ENCODE measurements at regions not wholly inside any gene's neighbourhood (a gene's known extent, or its start where the extent isn't known, plus 50 kb on each side); places are given as distances from the start of the nearest gene placed in this dataset.

DNA sequence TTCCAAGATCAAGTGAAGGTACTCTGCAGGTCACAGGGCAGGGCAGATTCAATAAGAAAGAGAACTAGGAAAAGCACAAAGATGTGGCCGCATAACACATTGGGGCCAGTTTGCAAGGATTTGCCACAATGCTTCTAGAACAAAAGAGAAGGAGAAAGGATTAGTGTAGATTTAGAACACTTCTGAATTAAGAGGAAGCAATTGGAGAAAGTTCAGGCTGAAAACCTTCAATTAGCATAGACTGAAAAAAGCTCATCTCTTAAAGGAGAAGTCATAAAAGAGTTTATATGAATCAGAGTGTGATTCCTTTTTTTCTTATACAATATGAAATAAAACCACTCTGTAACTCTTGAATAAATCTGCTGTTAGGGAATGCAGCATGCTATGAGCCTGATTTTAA, 215.6 kb upstream of the FAT1 start:
- H3K9me3 Mint-ChIP-seq: peaks cover 0 to 21% (median 5%) of the 10 kb centered on the region in 9 donors
- POLR2A ChIA-PET: no interaction called here
- no peaks in the 10 kb centered on the region for H3K4me1 Mint-ChIP-seq
- H3K4me3 Mint-ChIP-seq: no peak overlapping the region
- no peak overlapping the region for H3K27ac Mint-ChIP-seq
- DNase-seq (no peak), ATAC-seq (no peak)
- no peaks in the 10 kb centered on the region for H3K27me3 Mint-ChIP-seq
- no peaks in the 10 kb centered on the region for H3K36me3 Mint-ChIP-seq

DNA sequence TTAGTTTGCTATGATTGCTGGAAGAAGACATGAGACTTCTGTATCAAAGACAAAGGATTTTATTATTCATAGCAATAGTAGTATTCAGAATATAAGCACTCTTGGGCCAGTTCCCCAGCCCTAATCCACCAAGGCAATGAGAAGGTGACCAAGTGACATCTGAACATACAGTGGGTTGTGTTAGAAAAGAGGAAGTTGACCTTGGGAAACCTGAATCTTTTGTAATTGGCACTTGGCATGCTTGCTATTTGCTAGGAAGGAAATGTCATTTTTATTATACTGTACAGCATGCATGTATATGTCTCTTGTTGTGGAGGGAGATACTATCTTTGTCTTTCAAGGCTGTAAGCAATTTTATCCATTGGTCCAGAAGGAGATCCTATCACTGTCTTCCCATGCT, 216.1 kb upstream of the FAT1 start:
- H3K4me1 Mint-ChIP-seq: no peaks in the 10 kb centered on the region
- no peak overlapping the region for H3K4me3 Mint-ChIP-seq
- POLR2A ChIA-PET: no interaction called here
- no peak for DNase-seq
- no peak overlapping the region for H3K27ac Mint-ChIP-seq
- H3K9me3 Mint-ChIP-seq: peaks cover 2 to 21% (median 5%) of the 10 kb centered on the region in 9 donors
- H3K36me3 Mint-ChIP-seq: no peaks in the 10 kb centered on the region
- ATAC-seq: no peak
- H3K27me3 Mint-ChIP-seq: no peaks in the 10 kb centered on the region

DNA sequence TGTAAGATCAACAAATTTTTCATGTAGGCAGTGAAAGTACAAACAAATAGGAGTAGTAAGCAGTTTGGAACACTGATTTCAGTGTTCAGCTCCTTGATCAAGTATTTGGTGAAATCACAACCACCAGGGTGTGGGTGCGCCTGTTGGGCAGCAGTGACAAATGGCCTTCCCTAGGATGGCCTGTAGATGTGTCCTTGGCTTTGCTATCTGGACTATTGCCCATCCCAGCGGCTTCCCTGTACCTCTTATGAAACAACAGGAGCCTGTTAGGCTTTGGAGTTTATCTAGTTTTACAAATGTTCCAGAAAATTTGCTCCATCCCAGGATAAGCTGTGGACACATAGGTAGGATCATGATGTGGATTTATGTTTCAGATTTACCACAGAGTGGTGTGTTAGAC, 216.8 kb upstream of the FAT1 start:
- DNase-seq (no peak), ATAC-seq (no peak)
- H3K36me3 Mint-ChIP-seq: no peaks in the 10 kb centered on the region
- no peak overlapping the region for H3K27ac Mint-ChIP-seq
- H3K27me3 Mint-ChIP-seq: no peaks in the 10 kb centered on the region
- no peak overlapping the region for H3K4me3 Mint-ChIP-seq
- peaks cover 2 to 21% (median 5%) of the 10 kb centered on the region in 9 donors for H3K9me3 Mint-ChIP-seq
- no peaks in the 10 kb centered on the region for H3K4me1 Mint-ChIP-seq
- POLR2A ChIA-PET: no interaction called here

DNA sequence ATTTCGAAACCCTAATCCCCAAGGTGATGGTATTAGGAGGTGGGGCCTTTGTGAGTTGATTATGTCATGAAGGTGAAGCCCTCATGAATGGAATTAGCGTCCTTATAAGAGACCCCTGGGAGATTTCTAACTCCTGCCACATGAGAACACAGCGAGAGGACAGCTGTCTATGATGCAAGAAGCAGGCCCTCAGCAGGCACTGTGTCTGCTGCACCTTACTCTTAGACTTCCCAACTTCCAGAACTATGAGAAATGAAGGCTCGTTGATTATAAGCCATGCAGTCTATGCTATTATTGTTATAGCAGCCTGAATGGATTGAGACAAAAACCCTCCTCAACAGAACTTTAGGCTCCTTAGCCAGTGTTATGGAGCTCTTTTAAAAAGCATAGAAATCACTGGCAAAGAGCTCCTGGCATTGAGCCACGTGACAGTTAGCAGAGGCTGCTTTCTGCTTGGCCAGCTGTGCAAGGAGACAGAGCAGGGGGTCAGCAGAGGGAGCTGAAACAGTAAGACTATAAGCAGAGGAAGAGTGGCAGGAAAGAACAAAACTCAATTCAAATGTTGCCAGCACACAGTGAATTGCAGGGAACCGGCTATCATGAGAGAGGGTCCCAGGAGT, 219.2 kb upstream of the FAT1 start:
- Mint-ChIP-seq H3K27me3 (no peaks in the 10 kb centered on the region), H3K27ac (no peak overlapping the region), H3K36me3 (no peaks in the 10 kb centered on the region), H3K4me1 (no peaks in the 10 kb centered on the region), H3K4me3 (no peak overlapping the region), H3K9me3 (peaks cover 0 to 15% (median 9%) of the 10 kb centered on the region in 9 donors)
- POLR2A ChIA-PET: no interaction called here
- ATAC-seq (no peak), DNase-seq (no peak)

DNA sequence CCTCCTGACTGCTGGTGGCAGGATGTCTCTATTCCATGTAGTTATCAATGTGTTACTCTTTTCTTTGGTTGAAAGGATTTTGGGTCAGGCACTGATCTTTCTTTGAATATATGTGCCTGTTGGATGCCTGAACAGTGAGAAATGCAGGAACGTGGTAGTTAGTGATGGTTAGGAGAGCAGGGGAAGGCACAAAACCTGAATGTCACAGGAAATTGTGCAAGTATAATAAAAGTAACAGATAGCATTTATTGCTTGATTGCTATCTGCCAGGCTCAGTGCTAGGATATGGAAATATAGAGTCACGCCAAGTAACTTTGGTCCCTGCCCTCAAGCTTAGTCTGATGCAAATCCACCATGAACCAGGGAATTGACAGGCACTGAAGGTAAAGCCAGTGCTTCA, 219.8 kb upstream of the FAT1 start:
- POLR2A ChIA-PET: no interaction called here
- Mint-ChIP-seq H3K27me3 (no peaks in the 10 kb centered on the region), H3K4me1 (no peaks in the 10 kb centered on the region), H3K36me3 (no peaks in the 10 kb centered on the region), H3K27ac (no peak overlapping the region), H3K4me3 (no peak overlapping the region), H3K9me3 (peaks cover 0 to 15% (median 9%) of the 10 kb centered on the region in 9 donors)
- DNase-seq: no peak
- ATAC-seq: no peak

DNA sequence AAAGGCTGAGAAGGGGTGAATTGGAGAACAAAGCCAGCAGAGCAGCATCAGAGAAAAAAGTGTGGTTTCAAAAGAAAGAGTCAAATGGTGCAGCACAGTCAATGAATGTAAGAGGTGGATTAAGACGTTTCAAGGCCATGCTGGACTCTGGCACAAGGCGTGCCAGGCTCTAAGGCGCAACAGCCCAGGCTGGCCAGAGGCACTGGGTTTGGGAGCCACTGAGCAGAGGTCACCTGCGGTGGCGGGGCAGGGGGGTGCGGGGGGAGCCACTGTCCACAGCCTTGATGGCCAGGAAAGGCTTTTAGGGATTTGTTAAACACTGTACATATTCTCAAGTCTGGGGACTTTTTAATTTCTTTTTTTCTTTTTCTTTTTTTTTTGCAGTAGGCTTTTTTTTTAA, 222.5 kb upstream of the FAT1 start:
- Mint-ChIP-seq H3K36me3 (no peaks in the 10 kb centered on the region), H3K9me3 (peaks cover 0 to 15% (median 5%) of the 10 kb centered on the region in 9 donors)

GRCh38 chr4:186946682-186947294, 223.1 kb upstream of the FAT1 start:
- no peak for ATAC-seq
- Mint-ChIP-seq H3K36me3 (no peaks in the 10 kb centered on the region), H3K27me3 (no peaks in the 10 kb centered on the region), H3K27ac (no peak overlapping the region), H3K4me3 (no peak overlapping the region), H3K4me1 (no peaks in the 10 kb centered on the region), H3K9me3 (peaks cover 0 to 15% (median 5%) of the 10 kb centered on the region in 9 donors)
- POLR2A ChIA-PET: no interaction called here
- DNase-seq: no peak

More for the DNA sequence above, 222.5 kb upstream of the FAT1 start:
- no peak for DNase-seq
- Mint-ChIP-seq H3K4me3 (no peak overlapping the region), H3K27ac (no peak overlapping the region), H3K4me1 (no peaks in the 10 kb centered on the region), H3K27me3 (no peaks in the 10 kb centered on the region)
- no peak for ATAC-seq
- POLR2A ChIA-PET: no interaction called here

GRCh38 chr4:186948361-186949242, 224.9 kb upstream of the FAT1 start:
- Mint-ChIP-seq H3K27me3 (no peaks in the 10 kb centered on the region), H3K4me1 (no peaks in the 10 kb centered on the region), H3K27ac (no peak overlapping the region), H3K9me3 (peaks cover 0 to 10% (median 5%) of the 10 kb centered on the region in 9 donors), H3K36me3 (no peaks in the 10 kb centered on the region), H3K4me3 (no peak overlapping the region)
- no peak for ATAC-seq
- DNase-seq: no peak
- POLR2A ChIA-PET: no interaction called here

GRCh38 chr4:186949847-186950246, 226.2 kb upstream of the FAT1 start:
- Mint-ChIP-seq H3K27me3 (no peaks in the 10 kb centered on the region), H3K9me3 (peaks cover 0 to 8% (median 0%) of the 10 kb centered on the region in 9 donors), H3K27ac (no peak overlapping the region), H3K36me3 (no peaks in the 10 kb centered on the region), H3K4me3 (no peak overlapping the region), H3K4me1 (no peaks in the 10 kb centered on the region)
- ATAC-seq (no peak), DNase-seq (no peak)
- POLR2A ChIA-PET: no interaction called here

DNA sequence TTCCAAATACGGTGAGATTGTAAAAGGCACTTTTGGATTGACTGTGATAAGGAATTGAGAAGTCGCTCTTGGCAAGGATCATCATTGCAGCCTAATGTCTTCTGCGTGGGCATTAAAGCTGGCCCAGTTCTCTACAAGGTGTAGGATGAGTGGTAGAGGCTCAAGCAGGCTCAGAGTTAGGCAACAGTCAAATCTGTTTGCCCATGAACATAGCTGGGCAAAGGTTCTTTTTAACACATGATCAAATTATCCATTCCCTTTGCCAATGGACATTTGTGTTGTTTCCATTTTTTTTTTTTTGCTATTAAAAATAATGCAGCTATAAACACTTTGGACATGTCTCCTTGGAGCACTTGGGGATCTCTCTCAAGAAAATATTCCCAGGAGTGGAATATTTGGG, 229.1 kb upstream of the FAT1 start:
- Mint-ChIP-seq H3K27ac (no peak overlapping the region), H3K4me3 (no peak overlapping the region), H3K36me3 (no peaks in the 10 kb centered on the region), H3K4me1 (no peaks in the 10 kb centered on the region), H3K9me3 (peaks cover 0 to 4% (median 0%) of the 10 kb centered on the region in 9 donors), H3K27me3 (no peaks in the 10 kb centered on the region)
- POLR2A ChIA-PET: no interaction called here
- DNase-seq (no peak), ATAC-seq (no peak)

DNA sequence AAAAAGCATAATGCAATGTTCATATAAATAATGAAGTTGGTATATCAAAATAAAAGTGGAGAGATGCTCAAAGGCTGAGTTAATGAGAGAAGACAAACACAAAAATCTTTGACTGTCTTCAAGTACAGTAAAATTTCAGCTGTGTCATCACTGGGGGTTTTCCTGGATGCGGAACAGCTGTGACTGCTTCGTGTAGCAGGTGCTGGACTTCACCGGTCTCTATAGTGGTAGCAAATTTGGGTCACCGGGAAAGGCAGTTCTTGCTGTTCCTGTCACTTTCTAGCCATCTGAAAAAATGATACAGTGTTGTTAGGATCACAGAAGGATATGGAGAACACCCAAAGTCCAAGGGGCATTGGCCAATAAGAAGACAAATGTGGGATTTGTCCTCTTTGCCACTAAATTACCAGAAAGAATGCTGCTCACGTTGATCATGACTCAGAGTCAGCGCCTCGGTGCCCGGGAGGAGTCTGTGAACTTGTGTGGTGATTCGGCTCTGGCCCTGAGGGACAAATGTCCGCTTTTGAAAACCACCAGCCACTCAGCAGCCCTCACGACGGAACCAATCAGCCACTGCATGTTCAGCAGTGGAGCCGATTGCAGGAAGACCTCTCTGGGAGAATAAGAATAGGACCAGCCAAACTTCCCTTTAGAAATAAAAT, 230.1 kb upstream of the FAT1 start:
- no peak for ATAC-seq
- Mint-ChIP-seq H3K36me3 (no peaks in the 10 kb centered on the region), H3K4me3 (no peak overlapping the region), H3K4me1 (no peaks in the 10 kb centered on the region), H3K27ac (no peak overlapping the region), H3K27me3 (no peaks in the 10 kb centered on the region), H3K9me3 (peaks cover 0 to 9% (median 0%) of the 10 kb centered on the region in 9 donors)
- POLR2A ChIA-PET: no interaction called here
- DNase-seq: no peak

GRCh38 chr4:186954509-186954908, 230.9 kb upstream of the FAT1 start:
- Mint-ChIP-seq H3K27ac (no peak overlapping the region), H3K9me3 (peaks cover 0 to 9% (median 0%) of the 10 kb centered on the region in 9 donors), H3K36me3 (no peaks in the 10 kb centered on the region), H3K27me3 (no peaks in the 10 kb centered on the region), H3K4me3 (no peak overlapping the region), H3K4me1 (no peaks in the 10 kb centered on the region)
- POLR2A ChIA-PET: no interaction called here
- no peak for ATAC-seq
- no peak for DNase-seq

GRCh38 chr4:186954956-186955355, 231.3 kb upstream of the FAT1 start:
- Mint-ChIP-seq H3K27me3 (no peaks in the 10 kb centered on the region), H3K4me1 (no peaks in the 10 kb centered on the region), H3K9me3 (peaks cover 0 to 9% (median 0%) of the 10 kb centered on the region in 9 donors), H3K36me3 (no peaks in the 10 kb centered on the region), H3K27ac (no peak overlapping the region), H3K4me3 (no peak overlapping the region)
- no peak for DNase-seq
- POLR2A ChIA-PET: no interaction called here
- ATAC-seq: no peak
